SK-N-SH treated with all-trans-retinoic acid at 6 μM for 48 hours (cell line): ENCODE measurements at regions not wholly inside any gene's neighbourhood (a gene's known extent, or its start where the extent isn't known, plus 50 kb on each side); places are given as distances from the start of the nearest gene placed in this dataset.

Source experiments
- ATAC-seq: fragments of 200-7000 bp; cut with Tn5 transposase; 3 replicates; pipeline ENCODE4 v1.9.1; 2020; ENCODE audit warnings: mild to moderate bottlenecking, moderate library complexity
- ARNTL ChIP-seq: fragments of 450-650 bp; formaldehyde crosslinking; IDR thresholded peaks from 2 replicates; pipeline ENCODE4 v1.5.0; 2020; ENCODE audit warnings: low read depth, mild to moderate bottlenecking, moderate library complexity, borderline replicate concordance
- CSDC2 ChIP-seq: fragments of 250-450 bp; sonication (Bioruptor Pico); IDR thresholded peaks from 2 replicates; pipeline ENCODE4 v1.5.0; 2020; ENCODE audit warnings: mild to moderate bottlenecking, moderate library complexity
- ESRRG ChIP-seq: fragments of 250-450 bp; sonication (Bioruptor Pico); IDR thresholded peaks from 2 replicates; pipeline ENCODE4 v1.6.1; 2021; ENCODE audit warnings: mild to moderate bottlenecking
- GLIS3 ChIP-seq: fragments of 250-450 bp; sonication (Bioruptor Pico); IDR thresholded peaks from 2 replicates; pipeline ENCODE4 v1.5.0; 2020; ENCODE audit warnings: mild to moderate bottlenecking, moderate library complexity
- ISL1 ChIP-seq: fragments of 250-450 bp; sonication (Bioruptor Pico); IDR thresholded peaks from 2 replicates; pipeline ENCODE4 v2.1.2; 2022; ENCODE audit warnings: mild to moderate bottlenecking, moderate library complexity
- PPARA ChIP-seq: fragments of 250-450 bp; sonication (Bioruptor Pico); IDR thresholded peaks from 2 replicates; pipeline ENCODE4 v1.5.0; 2020; ENCODE audit warnings: mild to moderate bottlenecking, borderline replicate concordance
- RARB ChIP-seq: fragments of 250-450 bp; sonication (Bioruptor Pico); IDR thresholded peaks from 2 replicates; pipeline ENCODE4 v1.8.0; 2021; ENCODE audit warnings: mild to moderate bottlenecking, moderate library complexity
- SNAI2 ChIP-seq: fragments of 250-450 bp; sonication (Bioruptor Pico); IDR thresholded peaks from 2 replicates; pipeline ENCODE4 v1.5.0; 2020; ENCODE audit warnings: mild to moderate bottlenecking, moderate library complexity
- TOX ChIP-seq: fragments of 250-450 bp; sonication (Bioruptor Pico); IDR thresholded peaks from 2 replicates; pipeline ENCODE4 v1.8.0; 2021; ENCODE audit warnings: mild to moderate bottlenecking, moderate library complexity, borderline replicate concordance
- ZC3H10 ChIP-seq: fragments of 250-450 bp; sonication (Bioruptor Pico); IDR thresholded peaks from 2 replicates; pipeline ENCODE4 v1.5.1; 2021; ENCODE audit warnings: mild to moderate bottlenecking, moderate library complexity
- ZFP3 ChIP-seq: fragments of 250-450 bp; sonication (Bioruptor Pico); IDR thresholded peaks from 2 replicates; pipeline ENCODE4 v1.5.0; 2020; ENCODE audit warnings: mild to moderate bottlenecking, moderate library complexity
- ZFP30 ChIP-seq: fragments of 450-650 bp; formaldehyde crosslinking; IDR thresholded peaks from 2 replicates; pipeline ENCODE4 v1.5.0; 2022; ENCODE audit warnings: mild to moderate bottlenecking, moderate library complexity
- ZNF565 ChIP-seq: fragments of 450-650 bp; formaldehyde crosslinking; conservative IDR thresholded peaks from 2 replicates; pipeline ENCODE4 v1.5.0; 2020; ENCODE audit warnings: low read depth, mild to moderate bottlenecking, moderate library complexity
- ZNF70 ChIP-seq: fragments of 450-650 bp; formaldehyde crosslinking; IDR thresholded peaks from 2 replicates; pipeline ENCODE4 v1.5.0; 2020; ENCODE audit warnings: mild to moderate bottlenecking, moderate library complexity
- ZNF8 ChIP-seq: fragments of 450-650 bp; formaldehyde crosslinking; IDR thresholded peaks from 2 replicates; pipeline ENCODE4 v1.5.0; 2020; ENCODE audit warnings: mild to moderate bottlenecking, moderate library complexity
- TF ChIP-seq, protein P1 (sequence below): fragments of 250-450 bp; sonication (Bioruptor Pico); IDR thresholded peaks from 2 replicates; pipeline ENCODE4 v1.8.0; 2021; ENCODE audit warnings: low read depth, mild to moderate bottlenecking, moderate library complexity, borderline replicate concordance
- TF ChIP-seq, protein P2 (sequence below): fragments of 250-450 bp; sonication (Bioruptor Pico); IDR thresholded peaks from 2 replicates; pipeline ENCODE4 v1.8.0; 2020; ENCODE audit warnings: mild to moderate bottlenecking, moderate library complexity, borderline replicate concordance
- TF ChIP-seq, protein P3 (sequence below): fragments of 250-450 bp; sonication (Bioruptor Pico); IDR thresholded peaks from 2 replicates; pipeline ENCODE4 v1.5.0; 2020; ENCODE audit warnings: mild to moderate bottlenecking, moderate library complexity
- TF ChIP-seq, protein P4 (sequence below): fragments of 250-450 bp; sonication (Bioruptor Pico); IDR thresholded peaks from 2 replicates; pipeline ENCODE4 v1.5.1; 2020; ENCODE audit warnings: low read depth, mild to moderate bottlenecking, moderate library complexity

DNA sequence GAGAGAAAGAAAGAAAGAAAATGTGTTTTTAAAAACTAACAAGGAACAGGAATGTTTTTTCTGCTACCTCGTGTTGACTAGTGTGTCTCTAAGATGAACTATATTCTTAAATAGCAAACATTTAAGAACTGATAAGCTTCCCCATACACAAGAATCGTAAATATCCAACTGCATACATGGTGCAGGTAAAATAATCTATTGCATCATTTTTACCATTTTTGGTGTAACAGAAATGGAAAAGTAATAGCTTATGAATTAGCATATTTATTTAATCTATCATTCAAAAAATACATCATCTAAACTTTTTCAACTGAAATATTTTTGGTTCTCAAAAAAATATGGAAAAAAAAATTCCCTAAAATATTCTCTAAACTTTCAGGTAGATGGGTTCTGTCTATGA is 59.7 kb upstream of the RAD23B start:
- no peak for ATAC-seq
- TF ChIP-seq, protein P1, sequence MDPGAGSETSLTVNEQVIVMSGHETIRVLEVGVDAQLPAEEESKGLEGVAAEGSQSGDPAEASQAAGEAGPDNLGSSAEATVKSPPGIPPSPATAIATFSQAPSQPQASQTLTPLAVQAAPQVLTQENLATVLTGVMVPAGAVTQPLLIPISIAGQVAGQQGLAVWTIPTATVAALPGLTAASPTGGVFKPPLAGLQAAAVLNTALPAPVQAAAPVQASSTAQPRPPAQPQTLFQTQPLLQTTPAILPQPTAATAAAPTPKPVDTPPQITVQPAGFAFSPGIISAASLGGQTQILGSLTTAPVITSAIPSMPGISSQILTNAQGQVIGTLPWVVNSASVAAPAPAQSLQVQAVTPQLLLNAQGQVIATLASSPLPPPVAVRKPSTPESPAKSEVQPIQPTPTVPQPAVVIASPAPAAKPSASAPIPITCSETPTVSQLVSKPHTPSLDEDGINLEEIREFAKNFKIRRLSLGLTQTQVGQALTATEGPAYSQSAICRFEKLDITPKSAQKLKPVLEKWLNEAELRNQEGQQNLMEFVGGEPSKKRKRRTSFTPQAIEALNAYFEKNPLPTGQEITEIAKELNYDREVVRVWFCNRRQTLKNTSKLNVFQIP (CRISPR knock-in tag): no peak
- TF ChIP-seq RARB (no peak), ZNF8 (CRISPR knock-in tag) (no peak), ARNTL (no peak), GLIS3 (CRISPR knock-in tag) (no peak), ZNF565 (CRISPR knock-in tag) (no peak), PPARA (CRISPR knock-in tag) (no peak), ZNF70 (CRISPR knock-in tag) (no peak), ESRRG (CRISPR knock-in tag) (no peak), ZFP3 (CRISPR knock-in tag) (no peak), ZFP30 (CRISPR knock-in tag) (no peak), ZC3H10 (CRISPR knock-in tag) (no peak)
- TF ChIP-seq, protein P2, sequence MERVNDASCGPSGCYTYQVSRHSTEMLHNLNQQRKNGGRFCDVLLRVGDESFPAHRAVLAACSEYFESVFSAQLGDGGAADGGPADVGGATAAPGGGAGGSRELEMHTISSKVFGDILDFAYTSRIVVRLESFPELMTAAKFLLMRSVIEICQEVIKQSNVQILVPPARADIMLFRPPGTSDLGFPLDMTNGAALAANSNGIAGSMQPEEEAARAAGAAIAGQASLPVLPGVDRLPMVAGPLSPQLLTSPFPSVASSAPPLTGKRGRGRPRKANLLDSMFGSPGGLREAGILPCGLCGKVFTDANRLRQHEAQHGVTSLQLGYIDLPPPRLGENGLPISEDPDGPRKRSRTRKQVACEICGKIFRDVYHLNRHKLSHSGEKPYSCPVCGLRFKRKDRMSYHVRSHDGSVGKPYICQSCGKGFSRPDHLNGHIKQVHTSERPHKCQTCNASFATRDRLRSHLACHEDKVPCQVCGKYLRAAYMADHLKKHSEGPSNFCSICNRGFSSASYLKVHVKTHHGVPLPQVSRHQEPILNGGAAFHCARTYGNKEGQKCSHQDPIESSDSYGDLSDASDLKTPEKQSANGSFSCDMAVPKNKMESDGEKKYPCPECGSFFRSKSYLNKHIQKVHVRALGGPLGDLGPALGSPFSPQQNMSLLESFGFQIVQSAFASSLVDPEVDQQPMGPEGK (CRISPR knock-in tag): no peak
- TF ChIP-seq, protein P3, sequence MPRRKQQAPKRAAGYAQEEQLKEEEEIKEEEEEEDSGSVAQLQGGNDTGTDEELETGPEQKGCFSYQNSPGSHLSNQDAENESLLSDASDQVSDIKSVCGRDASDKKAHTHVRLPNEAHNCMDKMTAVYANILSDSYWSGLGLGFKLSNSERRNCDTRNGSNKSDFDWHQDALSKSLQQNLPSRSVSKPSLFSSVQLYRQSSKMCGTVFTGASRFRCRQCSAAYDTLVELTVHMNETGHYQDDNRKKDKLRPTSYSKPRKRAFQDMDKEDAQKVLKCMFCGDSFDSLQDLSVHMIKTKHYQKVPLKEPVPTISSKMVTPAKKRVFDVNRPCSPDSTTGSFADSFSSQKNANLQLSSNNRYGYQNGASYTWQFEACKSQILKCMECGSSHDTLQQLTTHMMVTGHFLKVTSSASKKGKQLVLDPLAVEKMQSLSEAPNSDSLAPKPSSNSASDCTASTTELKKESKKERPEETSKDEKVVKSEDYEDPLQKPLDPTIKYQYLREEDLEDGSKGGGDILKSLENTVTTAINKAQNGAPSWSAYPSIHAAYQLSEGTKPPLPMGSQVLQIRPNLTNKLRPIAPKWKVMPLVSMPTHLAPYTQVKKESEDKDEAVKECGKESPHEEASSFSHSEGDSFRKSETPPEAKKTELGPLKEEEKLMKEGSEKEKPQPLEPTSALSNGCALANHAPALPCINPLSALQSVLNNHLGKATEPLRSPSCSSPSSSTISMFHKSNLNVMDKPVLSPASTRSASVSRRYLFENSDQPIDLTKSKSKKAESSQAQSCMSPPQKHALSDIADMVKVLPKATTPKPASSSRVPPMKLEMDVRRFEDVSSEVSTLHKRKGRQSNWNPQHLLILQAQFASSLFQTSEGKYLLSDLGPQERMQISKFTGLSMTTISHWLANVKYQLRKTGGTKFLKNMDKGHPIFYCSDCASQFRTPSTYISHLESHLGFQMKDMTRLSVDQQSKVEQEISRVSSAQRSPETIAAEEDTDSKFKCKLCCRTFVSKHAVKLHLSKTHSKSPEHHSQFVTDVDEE (CRISPR knock-in tag): no peak
- TF ChIP-seq, protein P4, sequence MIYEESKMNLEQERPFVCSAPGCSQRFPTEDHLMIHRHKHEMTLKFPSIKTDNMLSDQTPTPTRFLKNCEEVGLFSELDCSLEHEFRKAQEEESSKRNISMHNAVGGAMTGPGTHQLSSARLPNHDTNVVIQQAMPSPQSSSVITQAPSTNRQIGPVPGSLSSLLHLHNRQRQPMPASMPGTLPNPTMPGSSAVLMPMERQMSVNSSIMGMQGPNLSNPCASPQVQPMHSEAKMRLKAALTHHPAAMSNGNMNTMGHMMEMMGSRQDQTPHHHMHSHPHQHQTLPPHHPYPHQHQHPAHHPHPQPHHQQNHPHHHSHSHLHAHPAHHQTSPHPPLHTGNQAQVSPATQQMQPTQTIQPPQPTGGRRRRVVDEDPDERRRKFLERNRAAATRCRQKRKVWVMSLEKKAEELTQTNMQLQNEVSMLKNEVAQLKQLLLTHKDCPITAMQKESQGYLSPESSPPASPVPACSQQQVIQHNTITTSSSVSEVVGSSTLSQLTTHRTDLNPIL (CRISPR knock-in tag): no peak

DNA sequence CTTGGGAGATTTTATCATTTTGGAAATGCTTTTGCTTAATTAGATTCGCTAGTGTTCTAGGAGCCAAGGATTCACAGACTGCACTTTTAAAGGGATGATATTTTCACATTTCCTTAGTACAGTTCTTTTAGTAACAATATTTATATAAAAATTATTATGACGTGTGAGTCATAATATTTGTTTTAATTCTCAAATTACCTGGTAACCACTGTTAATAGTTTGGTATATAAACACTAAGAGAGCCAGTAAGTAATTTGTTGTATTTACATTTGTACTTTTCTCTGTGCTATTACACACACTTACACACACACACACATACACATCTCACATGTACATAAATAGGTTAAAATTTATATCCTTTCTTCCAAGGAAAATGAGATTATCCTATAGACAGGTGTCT is 58.8 kb upstream of the RAD23B start:
- ATAC-seq: no peak
- TF ChIP-seq ZC3H10 (CRISPR knock-in tag) (no peak), TOX (CRISPR knock-in tag) (no peak), ZNF70 (CRISPR knock-in tag) (no peak), SNAI2 (CRISPR knock-in tag) (no peak), ZFP30 (CRISPR knock-in tag) (no peak), CSDC2 (CRISPR knock-in tag) (no peak)
- TF ChIP-seq, protein P4 (CRISPR knock-in tag): no peak

DNA sequence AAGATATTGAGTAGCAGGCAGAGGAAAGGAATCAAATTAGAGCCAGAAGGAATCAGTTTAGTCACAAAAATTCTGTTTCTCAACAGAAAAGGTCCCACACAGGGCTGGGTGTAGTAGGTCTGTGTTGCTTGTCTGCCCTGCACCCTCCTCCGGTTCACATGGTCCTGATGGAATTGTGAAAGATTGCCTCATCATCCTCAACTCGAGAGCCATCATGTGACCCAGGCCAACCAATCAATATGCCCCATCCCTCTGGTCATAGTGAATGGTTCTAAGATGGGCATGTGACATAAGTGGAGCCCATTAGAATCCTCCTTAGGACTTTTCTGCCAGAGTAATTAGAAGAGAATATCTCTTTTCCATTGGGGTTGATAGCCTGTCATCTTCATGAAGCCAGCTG is 56.7 kb upstream of the RAD23B start:
- TF ChIP-seq SNAI2 (CRISPR knock-in tag) (no peak), ZC3H10 (CRISPR knock-in tag) (no peak), ZFP30 (CRISPR knock-in tag) (no peak), TOX (CRISPR knock-in tag) (no peak), ISL1 (CRISPR knock-in tag) (no peak), PPARA (CRISPR knock-in tag) (no peak), ARNTL (no peak), ZNF565 (CRISPR knock-in tag) (no peak), GLIS3 (CRISPR knock-in tag) (no peak)
- TF ChIP-seq, protein P2 (CRISPR knock-in tag): no peak
- no peak for ATAC-seq
